Esophagus squamous epithelium (tissue), 4 donors: ENCODE measurements at regions not wholly inside any gene's neighbourhood (a gene's known extent, or its start where the extent isn't known, plus 50 kb on each side); places are given as distances from the start of the nearest gene placed in this dataset.

Source experiments
- POLR2A ChIP-seq, 4 donors: fragments of 450-650 bp; IDR thresholded peaks; one replicate each; pipeline ENCODE4 v1.6.1; 2017; ENCODE audit warnings: antibody characterized with exemption in 4 of 4, mild to moderate bottlenecking in 4 of 4, moderate library complexity in 3 of 4
- TF ChIP-seq, protein P1 (sequence below), 6 experiments: fragments of 450-650 bp in 4 of 6; fragments of 200-600 bp in 2 of 6; sonication (generic) in 2 of 6; IDR thresholded peaks; one replicate each; pipeline ENCODE4 v1.5.1; 2016 to 2019; ENCODE audit warnings: antibody characterized with exemption in 6 of 6, mild to moderate bottlenecking in 4 of 6, moderate library complexity in 4 of 6

DNA sequence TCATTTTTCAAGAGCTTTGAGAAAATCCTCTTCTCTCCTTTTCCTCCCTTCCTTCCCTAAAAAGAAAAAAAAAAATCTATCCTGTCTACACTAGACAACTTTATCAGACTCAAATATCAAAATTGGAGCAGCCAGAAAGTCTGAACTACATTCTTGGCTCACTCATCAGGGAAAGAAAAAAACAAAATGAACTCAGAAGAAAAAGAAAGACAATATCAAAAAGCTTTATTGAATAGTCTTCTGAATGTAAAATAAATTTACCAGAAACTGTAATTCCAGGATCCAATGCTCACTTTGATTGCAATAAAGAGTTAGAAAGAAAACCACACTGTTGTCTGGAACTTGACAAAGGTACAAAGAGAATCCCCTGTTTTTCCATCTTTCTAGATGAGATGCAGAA, 507.2 kb upstream of the MPDZ start:
- TF ChIP-seq, protein P1, sequence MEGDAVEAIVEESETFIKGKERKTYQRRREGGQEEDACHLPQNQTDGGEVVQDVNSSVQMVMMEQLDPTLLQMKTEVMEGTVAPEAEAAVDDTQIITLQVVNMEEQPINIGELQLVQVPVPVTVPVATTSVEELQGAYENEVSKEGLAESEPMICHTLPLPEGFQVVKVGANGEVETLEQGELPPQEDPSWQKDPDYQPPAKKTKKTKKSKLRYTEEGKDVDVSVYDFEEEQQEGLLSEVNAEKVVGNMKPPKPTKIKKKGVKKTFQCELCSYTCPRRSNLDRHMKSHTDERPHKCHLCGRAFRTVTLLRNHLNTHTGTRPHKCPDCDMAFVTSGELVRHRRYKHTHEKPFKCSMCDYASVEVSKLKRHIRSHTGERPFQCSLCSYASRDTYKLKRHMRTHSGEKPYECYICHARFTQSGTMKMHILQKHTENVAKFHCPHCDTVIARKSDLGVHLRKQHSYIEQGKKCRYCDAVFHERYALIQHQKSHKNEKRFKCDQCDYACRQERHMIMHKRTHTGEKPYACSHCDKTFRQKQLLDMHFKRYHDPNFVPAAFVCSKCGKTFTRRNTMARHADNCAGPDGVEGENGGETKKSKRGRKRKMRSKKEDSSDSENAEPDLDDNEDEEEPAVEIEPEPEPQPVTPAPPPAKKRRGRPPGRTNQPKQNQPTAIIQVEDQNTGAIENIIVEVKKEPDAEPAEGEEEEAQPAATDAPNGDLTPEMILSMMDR (IDR thresholded peaks at IDR 0.05) = no peak
- no peak for TF ChIP-seq POLR2A (IDR thresholded peaks at IDR 0.05)
